ENCODE measurements at regions not wholly inside any gene's neighbourhood (a gene's known extent, or its start where the extent isn't known, plus 50 kb on each side); places are given as distances from the start of the nearest gene placed in this dataset.

- Histone ChIP-seq H3K79me2 (replicated peaks; ENCODE audit: insufficient read depth) (no peaks in the 10 kb centered on the region), H3K27me3 (ENCODE audit: insufficient read depth) (no peaks in the 10 kb centered on the region), H3K36me3 (ENCODE audit: insufficient read depth) (no peaks in the 10 kb centered on the region), H3K27ac (ENCODE audit: low read depth) (no peak overlapping the region), H3K4me1 (ENCODE audit: insufficient read depth) (no peaks in the 10 kb centered on the region), H4K20me1 (replicated peaks; ENCODE audit: insufficient read depth) (no peaks in the 10 kb centered on the region), H3K9me2 (ENCODE audit: insufficient read depth) (no peaks in the 10 kb centered on the region), H2AFZ (no peak overlapping the region), H3K4me3 (no peak overlapping the region), H3K4me2 (no peak overlapping the region), H3F3A (replicated peaks; ENCODE audit: low read depth) (no peaks in the 10 kb centered on the region)
- Mint-ChIP-seq H3K4me3 (no peak overlapping the region), H3K36me3 (ENCODE audit: low read depth) (no peaks in the 10 kb centered on the region), H3K27me3 (ENCODE audit: insufficient read depth, low read depth, poor library complexity) (no peaks in the 10 kb centered on the region), H3K9me3 (no peaks in the 10 kb centered on the region), H3K4me1 (no peaks in the 10 kb centered on the region), H3K27ac (no peak overlapping the region)
- DNase-seq (ENCODE audit: low spot score) (no peak), ATAC-seq (no peak)
- TF ChIP-seq REST (IDR thresholded peaks at IDR 0.05; ENCODE audit: unreplicated experiment) = no peak
- no peak for TF ChIP-seq CTCF (conservative IDR thresholded peaks at IDR 0.05; ENCODE audit: low read depth in 2 of 2)
- no peak for TF ChIP-seq STAT1 (IDR thresholded peaks at IDR 0.05; ENCODE audit: unreplicated experiment)
- TF ChIP-seq ZNF331 (CRISPR knock-in tag; IDR thresholded peaks at IDR 0.05; ENCODE audit: low read depth) = no peak
These were observed 330.2 kb upstream of the NREP start for GRCh38 chr5:112087222-112087621.

GRCh38 chr5:112086740-112087139 is 329.7 kb upstream of the NREP start:
- H3K4me1 Mint-ChIP-seq = no peaks in the 10 kb centered on the region
- no peak overlapping the region for H2AFZ ChIP-seq
- H3K4me2 ChIP-seq = no peak overlapping the region
- H3K4me3 Mint-ChIP-seq = no peak overlapping the region
- no peaks in the 10 kb centered on the region for H4K20me1 ChIP-seq (replicated peaks; ENCODE audit: insufficient read depth)
- no peaks in the 10 kb centered on the region for H3K27me3 Mint-ChIP-seq (ENCODE audit: insufficient read depth, low read depth, poor library complexity)
- H3K4me1 ChIP-seq (ENCODE audit: insufficient read depth) = no peaks in the 10 kb centered on the region
- TF ChIP-seq EZH2phosphoT487 (IDR thresholded peaks at IDR 0.05; ENCODE audit: unreplicated experiment) = no peak
- H3K27ac Mint-ChIP-seq = no peak overlapping the region
- no peaks in the 10 kb centered on the region for H3K9me2 ChIP-seq (ENCODE audit: insufficient read depth)
- no peak for DNase-seq (ENCODE audit: low spot score)
- H3K9me3 Mint-ChIP-seq = no peaks in the 10 kb centered on the region
- no peak overlapping the region for H3K27ac ChIP-seq (ENCODE audit: low read depth)
- no peaks in the 10 kb centered on the region for H3K36me3 Mint-ChIP-seq (ENCODE audit: low read depth)
- ATAC-seq = no peak
- H3K79me2 ChIP-seq (replicated peaks; ENCODE audit: insufficient read depth) = no peaks in the 10 kb centered on the region
- no peak overlapping the region for H3K4me3 ChIP-seq
- no peaks in the 10 kb centered on the region for H3K36me3 ChIP-seq (ENCODE audit: insufficient read depth)
- no peaks in the 10 kb centered on the region for H3F3A ChIP-seq (replicated peaks; ENCODE audit: low read depth)
- no peaks in the 10 kb centered on the region for H3K27me3 ChIP-seq (ENCODE audit: insufficient read depth)

GRCh38 chr5:112084149-112084548 is 327.2 kb upstream of the NREP start:
- ATAC-seq = no peak
- Mint-ChIP-seq H3K4me3 (no peak overlapping the region), H3K36me3 (ENCODE audit: low read depth) (no peaks in the 10 kb centered on the region), H3K9me3 (no peaks in the 10 kb centered on the region), H3K4me1 (no peaks in the 10 kb centered on the region), H3K27me3 (ENCODE audit: insufficient read depth, low read depth, poor library complexity) (no peaks in the 10 kb centered on the region), H3K27ac (no peak overlapping the region)
- Histone ChIP-seq H4K20me1 (replicated peaks; ENCODE audit: insufficient read depth) (no peaks in the 10 kb centered on the region), H3K79me2 (replicated peaks; ENCODE audit: insufficient read depth) (no peaks in the 10 kb centered on the region), H3K4me2 (no peak overlapping the region), H3K36me3 (ENCODE audit: insufficient read depth) (no peaks in the 10 kb centered on the region), H3K27me3 (ENCODE audit: insufficient read depth) (no peaks in the 10 kb centered on the region), H3K9me2 (ENCODE audit: insufficient read depth) (no peaks in the 10 kb centered on the region), H3F3A (replicated peaks; ENCODE audit: low read depth) (no peaks in the 10 kb centered on the region), H2AFZ (peak overlapping the region; percentile 89), H3K4me3 (no peak overlapping the region), H3K4me1 (ENCODE audit: insufficient read depth) (no peaks in the 10 kb centered on the region), H3K27ac (ENCODE audit: low read depth) (peak overlapping the region; percentile 20; the same call in 1 of the 2 replicates)
- DNase-seq (ENCODE audit: low spot score) = no peak
- TF ChIP-seq ZNF114 (CRISPR knock-in tag; IDR thresholded peaks at IDR 0.05) (no peak), ZNF331 (CRISPR knock-in tag; IDR thresholded peaks at IDR 0.05; ENCODE audit: low read depth) (no peak), EZH2 (IDR thresholded peaks at IDR 0.05; ENCODE audit: low read depth, unreplicated experiment) (no peak)

Measured in GM23338 (cell line).